ENCODE measurements at regions not wholly inside any gene's neighbourhood (a gene's known extent, or its start where the extent isn't known, plus 50 kb on each side); places are given as distances from the start of the nearest gene placed in this dataset.

GRCh38 chr3:170728181-170728580 is 141.8 kb downstream of the RPL22L1 start:
- DNase-seq, result no peak

GRCh38 chr3:170727754-170728153 is 141.9 kb upstream of the SLC7A14 start:
- DNase-seq, result no peak

- no peak for DNase-seq
Measured at GRCh38 chr3:170726976-170727661, 141.2 kb upstream of the SLC7A14 start.

- DNase-seq, result no peak
Measured at GRCh38 chr3:170725285-170725731, 139.4 kb upstream of the SLC7A14 start.

- DNase-seq, result no peak
Measured at GRCh38 chr3:170724599-170725280, 138.9 kb upstream of the SLC7A14 start.

- DNase-seq, result no peak
Measured at GRCh38 chr3:170723241-170723640, 137.4 kb upstream of the SLC7A14 start.

- no peak for DNase-seq
Measured at GRCh38 chr3:170721563-170721962, 135.7 kb upstream of the SLC7A14 start.

GRCh38 chr3:170719300-170719699 is 133.4 kb upstream of the SLC7A14 start:
- DNase-seq, result no peak

- no peak for DNase-seq
Measured at GRCh38 chr3:170718848-170719247, 133.0 kb upstream of the SLC7A14 start.

GRCh38 chr3:170717410-170718402 is 131.8 kb upstream of the SLC7A14 start:
- DNase-seq, result no peak

GRCh38 chr3:170716172-170716805 is 130.4 kb upstream of the SLC7A14 start:
- no peak for DNase-seq

- no peak for DNase-seq
Measured at GRCh38 chr3:170714562-170715535, 129.0 kb upstream of the SLC7A14 start.

- DNase-seq, result no peak
Measured at GRCh38 chr3:170714122-170714521, 128.2 kb upstream of the SLC7A14 start.

- DNase-seq, result no peak
Measured at GRCh38 chr3:170713653-170714052, 127.8 kb upstream of the SLC7A14 start.

GRCh38 chr3:170712798-170713197 is 126.9 kb upstream of the SLC7A14 start:
- no peak for DNase-seq

GRCh38 chr3:170712336-170712735 is 126.5 kb upstream of the SLC7A14 start:
- DNase-seq, result no peak

GRCh38 chr3:170711786-170712185 is 125.9 kb upstream of the SLC7A14 start:
- DNase-seq, result no peak

GRCh38 chr3:170709046-170709445 is 123.2 kb upstream of the SLC7A14 start:
- DNase-seq, result no peak

- no peak for DNase-seq
Measured at GRCh38 chr3:170707899-170708298, 122.0 kb upstream of the SLC7A14 start.

- no peak for DNase-seq
Measured at GRCh38 chr3:170705131-170705530, 119.3 kb upstream of the SLC7A14 start.

GRCh38 chr3:170703121-170703588 is 117.3 kb upstream of the SLC7A14 start:
- no peak for DNase-seq
